ENCODE measurements at regions not wholly inside any gene's neighbourhood (a gene's known extent, or its start where the extent isn't known, plus 50 kb on each side); places are given as distances from the start of the nearest gene placed in this dataset.

GRCh38 chr21:27139526-27139925 lies 172.6 kb upstream of the ADAMTS5 start:
- no peaks in the 10 kb centered on the region for H3F3A ChIP-seq (replicated peaks; ENCODE audit: low read depth)
- no peaks in the 10 kb centered on the region for H3K79me2 ChIP-seq (replicated peaks; ENCODE audit: insufficient read depth)
- no peaks in the 10 kb centered on the region for H3K27me3 ChIP-seq (ENCODE audit: insufficient read depth)
- H3K4me2 ChIP-seq, result no peak overlapping the region
- no peak overlapping the region for H3K4me3 ChIP-seq
- H2AFZ ChIP-seq, result no peak overlapping the region
- DNase-seq (ENCODE audit: low spot score) (no peak), ATAC-seq (no peak)
- H4K20me1 ChIP-seq (replicated peaks; ENCODE audit: insufficient read depth), result no peaks in the 10 kb centered on the region
- TF ChIP-seq JUNB (IDR thresholded peaks at IDR 0.05; ENCODE audit: unreplicated experiment) (no peak), ZNF331 (CRISPR knock-in tag; IDR thresholded peaks at IDR 0.05; ENCODE audit: low read depth) (no peak), REST (IDR thresholded peaks at IDR 0.05; ENCODE audit: unreplicated experiment) (no peak), POLR2AphosphoS5 (IDR thresholded peaks at IDR 0.05; ENCODE audit: low read depth) (no peak), ZNF462 (CRISPR knock-in tag; IDR thresholded peaks at IDR 0.05) (no peak), CTCF (conservative IDR thresholded peaks at IDR 0.05; ENCODE audit: low read depth in 2 of 2) (no peak), CREB1 (CRISPR knock-in tag; IDR thresholded peaks at IDR 0.05; ENCODE audit: low read depth) (no peak), ETS1 (IDR thresholded peaks at IDR 0.05) (no peak)
- Mint-ChIP-seq H3K27ac (no peak overlapping the region), H3K4me3 (no peak overlapping the region), H3K4me1 (peaks cover 5% of the 10 kb centered on the region; the same call in 2 of the 3 replicates), H3K9me3 (no peaks in the 10 kb centered on the region), H3K36me3 (ENCODE audit: low read depth) (no peaks in the 10 kb centered on the region), H3K27me3 (ENCODE audit: insufficient read depth, low read depth, poor library complexity) (no peaks in the 10 kb centered on the region)
- no peaks in the 10 kb centered on the region for H3K9me2 ChIP-seq (ENCODE audit: insufficient read depth)
- H3K27ac ChIP-seq (ENCODE audit: low read depth), result no peak overlapping the region
- no peaks in the 10 kb centered on the region for H3K4me1 ChIP-seq (ENCODE audit: insufficient read depth)
- no peaks in the 10 kb centered on the region for H3K36me3 ChIP-seq (ENCODE audit: insufficient read depth)

Measured in GM23338 (cell line).